HG02981 (cell line): ENCODE measurements at regions not wholly inside any gene's neighbourhood (a gene's known extent, or its start where the extent isn't known, plus 50 kb on each side); places are given as distances from the start of the nearest gene placed in this dataset.
"Not testable (repeated sequence)": the region's sequence is repeated elsewhere in the genome, so short reads cannot be mapped to it uniquely, and the experiment has no call there.

Experiments used
- ATAC-seq: cut with Tn5 transposase; IDR thresholded peaks from one replicate; pipeline ENCODE4 v1.9.1; 2021; ENCODE audit warnings: mild to moderate bottlenecking, moderate library complexity; ENCODE audit not compliant: unreplicated experiment

GRCh38 chr10:8173243-8173865 is 118.9 kb downstream of the GATA3 start:
- ATAC-seq = no peak

- ATAC-seq = no peak
Observed at GRCh38 chr10:8173866-8174243, 119.4 kb downstream of the GATA3 start.

DNA sequence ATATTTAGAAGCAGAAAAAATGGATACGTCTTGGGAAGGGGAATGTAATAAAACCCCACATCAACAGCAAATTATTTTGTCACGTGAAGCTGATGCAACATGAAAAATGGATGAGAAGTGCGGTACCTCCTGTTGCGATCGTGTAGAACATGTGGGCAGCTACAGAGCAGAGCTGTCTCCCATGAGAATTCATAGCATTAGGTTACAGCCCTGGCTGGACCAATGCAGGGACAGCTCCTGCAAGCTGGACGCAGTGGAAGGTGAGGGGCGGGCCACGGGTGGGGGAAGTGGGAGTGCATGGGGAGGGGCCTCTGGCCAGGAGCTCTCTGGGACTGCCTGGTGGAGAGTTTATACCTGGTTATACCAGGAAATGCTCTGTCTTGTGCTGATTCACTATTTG is 120.3 kb downstream of the GATA3 start:
- no peak for ATAC-seq

DNA sequence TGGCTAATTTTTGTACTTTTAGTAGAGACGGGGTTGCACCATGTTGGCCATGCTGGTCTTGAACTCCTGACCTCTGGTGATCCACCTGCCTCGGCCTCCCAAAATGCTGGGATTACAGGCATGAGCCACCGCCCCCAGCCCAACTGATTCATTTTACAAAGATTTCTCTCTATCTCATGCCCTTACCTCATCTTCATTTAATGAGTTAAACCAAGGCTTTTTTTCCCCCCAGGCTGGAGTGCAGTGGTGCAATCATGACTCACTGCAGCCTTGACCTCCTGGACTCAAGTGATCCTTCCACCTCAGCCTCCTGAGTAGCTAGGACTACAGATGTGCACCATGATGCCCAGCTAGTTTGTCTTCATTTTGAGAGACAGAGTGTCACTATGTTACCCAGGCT is 123.0 kb downstream of the GATA3 start:
- ATAC-seq = not testable (repeated sequence)

- not testable (repeated sequence) for ATAC-seq
Observed at GRCh38 chr10:8179773-8180172, 125.3 kb downstream of the GATA3 start.

DNA sequence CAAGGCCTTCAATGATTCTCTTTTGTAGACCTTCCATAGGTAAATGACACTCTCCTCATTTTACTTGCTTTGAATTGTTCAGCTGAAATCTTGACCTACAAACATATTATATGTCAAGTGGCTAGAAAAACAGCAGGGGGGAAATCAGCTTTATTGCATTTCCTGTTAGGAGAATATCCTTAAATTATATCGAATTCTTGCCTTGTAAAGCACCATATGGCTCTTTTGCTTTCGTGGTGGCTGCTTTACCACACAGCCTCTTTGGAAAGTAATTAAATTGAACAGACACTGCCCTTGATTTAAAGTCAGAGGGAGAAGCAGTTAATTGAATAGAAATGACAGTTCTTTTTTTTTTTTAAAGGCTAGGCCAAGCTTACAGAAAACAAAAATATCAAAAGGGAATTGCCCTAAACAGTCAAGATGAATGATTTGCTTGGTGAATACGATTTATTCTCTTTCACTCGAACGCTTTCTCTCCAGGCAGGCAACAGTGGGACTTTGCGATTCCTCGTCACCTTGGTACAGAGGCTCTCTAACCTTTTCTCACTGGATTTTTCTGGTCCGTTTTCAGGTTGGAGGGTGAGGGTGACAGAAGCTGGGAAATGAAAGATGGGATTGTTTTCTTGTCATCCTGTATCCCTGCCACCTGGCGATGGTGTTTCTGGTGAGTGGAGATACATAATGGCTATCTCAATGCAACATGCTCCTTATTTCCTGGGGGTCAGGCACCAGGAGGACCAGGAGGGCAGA is 126.0 kb downstream of the GATA3 start:
- no peak for ATAC-seq

DNA sequence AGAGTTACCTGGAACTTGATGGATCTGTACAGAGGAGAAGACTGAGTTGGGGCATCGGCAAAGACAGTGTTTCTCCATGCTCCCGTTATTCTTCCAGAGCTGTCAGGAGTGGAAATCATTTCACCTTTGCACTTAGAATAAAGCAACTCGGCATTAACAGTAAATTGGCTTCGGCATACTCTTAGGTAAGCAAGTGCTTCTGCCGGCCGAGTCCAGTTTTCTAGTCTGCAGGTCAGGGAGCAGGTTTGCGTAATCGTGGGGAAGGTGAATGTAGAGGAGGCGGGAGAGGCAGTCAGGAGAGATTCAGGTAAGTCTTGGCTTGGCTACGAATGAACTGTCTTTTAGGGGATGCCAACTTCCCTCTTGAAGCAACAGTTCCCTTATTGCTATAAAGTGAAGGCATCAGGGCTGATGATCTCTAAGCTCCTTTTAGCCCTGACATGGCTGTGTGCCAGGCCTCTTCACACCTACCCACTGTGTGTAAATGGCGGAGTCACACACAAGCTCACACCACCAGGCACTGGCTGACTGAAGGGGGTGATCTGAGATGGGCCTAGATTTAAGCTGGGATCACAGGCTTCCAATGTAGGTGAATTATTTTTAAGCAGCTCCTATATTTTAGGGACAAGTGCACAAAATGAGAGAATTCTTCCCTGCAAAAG is 127.1 kb downstream of the GATA3 start:
- ATAC-seq = no peak

- no peak for ATAC-seq
Observed at GRCh38 chr10:8182806-8183205, 128.3 kb downstream of the GATA3 start.

DNA sequence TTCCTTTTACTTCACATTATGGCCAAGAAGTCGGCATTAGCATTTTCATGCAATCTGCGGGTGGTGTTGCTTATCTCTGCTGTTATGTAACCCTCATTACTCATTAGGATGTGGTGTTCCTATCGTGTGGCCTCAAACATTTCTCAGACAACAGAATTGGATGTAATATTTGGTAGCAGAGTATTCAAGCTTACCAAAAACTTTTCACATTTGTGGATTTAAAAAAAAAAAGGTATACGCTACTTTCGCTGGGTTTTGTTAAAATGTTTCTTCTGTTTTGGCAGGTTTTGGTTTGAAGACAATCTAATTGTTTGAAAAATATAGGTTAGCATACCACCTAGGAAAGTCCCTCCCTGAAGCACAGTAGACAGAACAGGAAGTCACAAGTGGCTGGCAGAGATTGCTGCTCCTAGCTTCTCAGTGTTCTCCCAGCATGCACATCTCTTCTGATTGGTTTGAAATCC is 128.8 kb downstream of the GATA3 start:
- ATAC-seq = no peak

DNA sequence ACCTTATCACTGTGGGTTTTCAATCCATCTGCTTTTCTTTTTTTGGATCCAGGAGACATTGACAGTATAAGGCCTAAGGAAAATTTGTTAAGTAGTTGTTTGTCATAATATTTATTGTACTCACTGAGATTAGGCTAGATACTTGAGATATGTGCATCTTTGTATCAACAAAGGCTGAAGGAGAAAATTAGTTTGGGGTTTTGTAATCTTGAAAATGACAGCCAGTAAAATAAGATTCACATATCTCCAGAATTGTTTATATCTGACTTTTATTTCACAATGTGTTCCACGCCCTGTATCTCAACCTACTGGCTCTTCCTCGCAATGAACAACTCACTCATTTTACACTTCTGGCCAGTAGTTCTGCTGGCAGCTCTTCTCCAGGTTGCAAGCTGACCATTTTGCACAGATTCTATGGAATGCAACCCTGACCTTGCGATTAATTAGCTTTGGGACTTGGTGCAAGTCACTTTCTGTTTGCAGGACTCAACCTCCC is 132.7 kb downstream of the GATA3 start:
- ATAC-seq = no peak

DNA sequence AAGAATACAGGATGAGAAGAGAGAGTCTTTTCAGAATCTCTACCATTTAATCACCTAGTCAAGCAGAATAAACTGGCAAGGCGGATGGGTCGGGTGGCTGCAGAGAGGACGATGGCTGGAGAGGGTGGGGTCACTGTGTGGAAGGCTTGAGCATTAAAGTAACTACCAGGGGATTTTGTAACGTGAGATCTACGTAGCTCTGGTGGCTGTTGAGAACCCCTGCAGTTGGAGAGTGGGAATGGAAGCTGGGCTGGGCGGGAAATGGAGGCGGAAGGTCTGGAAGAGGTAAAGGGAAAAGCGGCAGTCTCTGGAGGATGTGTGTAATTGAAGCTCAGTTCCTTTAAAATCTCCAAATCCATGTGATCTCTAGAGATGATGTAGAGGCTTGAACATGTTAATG is 135.0 kb downstream of the GATA3 start:
- ATAC-seq = no peak

DNA sequence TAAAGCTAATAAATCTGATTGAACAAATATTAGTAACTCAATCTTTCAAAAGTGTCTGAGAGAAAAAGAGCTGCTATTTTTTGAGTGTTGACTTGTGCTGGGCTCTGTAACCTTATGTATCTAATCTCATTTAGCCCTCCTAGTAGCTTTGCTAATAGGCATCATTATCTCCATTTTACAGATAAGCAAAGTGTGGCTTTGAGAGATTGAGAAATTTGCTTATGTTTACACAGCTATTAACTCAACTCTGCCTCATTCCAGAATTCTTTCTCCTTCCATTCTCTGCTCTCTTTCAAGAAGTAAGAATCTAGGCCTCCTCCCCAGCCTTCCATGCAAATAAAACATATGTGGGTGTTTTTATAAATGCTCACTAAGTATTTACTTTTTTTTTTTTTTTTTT is 137.8 kb downstream of the GATA3 start:
- ATAC-seq = no peak

- no peak for ATAC-seq
Observed at GRCh38 chr10:8193546-8193945, 139.1 kb downstream of the GATA3 start.

DNA sequence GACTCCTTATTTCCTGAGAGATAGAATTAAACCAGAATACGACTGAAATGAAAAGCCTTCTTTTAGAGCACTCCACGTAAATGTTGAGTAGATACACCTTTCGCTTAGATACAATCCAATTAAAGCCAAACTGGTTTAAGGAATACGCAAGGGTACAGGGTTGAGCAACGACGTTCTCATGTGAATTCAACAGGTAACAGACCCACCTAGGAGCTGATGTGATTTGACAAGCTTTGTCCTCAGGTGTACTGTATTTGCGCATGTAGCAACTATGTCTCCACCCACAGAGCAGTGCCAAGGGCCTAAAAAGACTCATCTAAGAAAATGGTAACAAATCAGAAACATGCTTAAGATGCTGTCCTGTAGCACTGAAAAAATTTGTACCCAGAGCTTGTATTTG is 139.6 kb downstream of the GATA3 start:
- no peak for ATAC-seq

- no peak for ATAC-seq
Observed at GRCh38 chr10:8206882-8207281, 152.4 kb downstream of the GATA3 start.

DNA sequence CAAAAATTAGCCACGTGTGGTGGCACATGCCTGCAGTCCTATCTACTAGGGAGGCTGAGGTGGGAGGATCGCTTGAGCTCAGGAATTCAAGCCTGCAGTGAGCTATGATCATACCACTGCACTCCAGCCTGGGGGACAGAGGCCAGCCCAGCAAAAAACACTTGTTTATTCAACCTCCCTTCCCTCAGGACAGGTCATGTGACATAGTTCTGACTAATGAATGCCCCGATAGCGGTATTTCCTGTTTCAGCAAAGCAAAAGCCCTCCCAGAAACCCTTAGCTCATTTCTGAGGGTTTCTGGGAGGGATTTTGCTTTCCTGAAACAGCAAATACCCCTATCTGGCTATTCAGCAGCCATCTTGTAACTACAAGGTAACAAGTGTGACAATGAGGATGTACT is 157.1 kb downstream of the GATA3 start:
- ATAC-seq = no peak

DNA sequence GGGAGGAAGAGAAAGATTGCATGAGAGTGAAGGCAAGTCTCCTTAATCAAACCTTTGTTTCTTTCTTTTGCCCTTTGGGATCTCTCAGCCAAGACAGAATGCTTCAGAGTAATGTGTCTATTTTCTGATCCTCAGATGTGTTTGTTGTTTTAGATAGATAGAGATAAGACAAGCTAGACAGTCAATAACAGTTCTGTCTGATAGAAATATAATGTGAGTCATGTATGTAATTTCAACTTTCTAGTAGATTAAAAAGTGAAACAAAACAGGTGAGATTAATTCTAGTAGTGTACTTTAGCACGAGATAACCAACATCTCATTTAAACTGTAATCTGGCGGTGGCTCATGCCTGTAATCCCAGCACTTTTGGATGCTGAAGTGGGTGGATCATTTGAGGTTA is 159.2 kb downstream of the GATA3 start:
- ATAC-seq = no peak

- no peak for ATAC-seq
Observed at GRCh38 chr10:8214587-8214986, 160.1 kb downstream of the GATA3 start.

DNA sequence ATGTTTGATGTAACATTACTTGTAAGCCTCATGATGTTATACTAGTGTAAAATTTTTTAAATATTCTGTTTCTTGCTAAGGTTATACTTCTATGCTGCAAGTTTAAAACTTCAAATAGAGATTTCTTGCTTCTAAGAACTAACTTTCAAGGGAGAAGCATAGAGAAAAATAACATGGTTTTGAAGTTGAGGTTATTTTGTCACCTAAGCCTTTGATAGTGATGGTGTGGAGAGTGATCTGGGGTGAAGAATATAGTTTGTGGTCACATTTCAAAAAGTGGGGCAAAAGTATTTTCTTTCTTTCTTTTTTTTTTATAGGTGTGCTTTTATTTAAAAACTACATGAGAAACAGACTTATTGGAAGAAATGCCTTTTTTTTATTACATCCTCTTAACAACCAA is 162.4 kb downstream of the GATA3 start:
- ATAC-seq = no peak

DNA sequence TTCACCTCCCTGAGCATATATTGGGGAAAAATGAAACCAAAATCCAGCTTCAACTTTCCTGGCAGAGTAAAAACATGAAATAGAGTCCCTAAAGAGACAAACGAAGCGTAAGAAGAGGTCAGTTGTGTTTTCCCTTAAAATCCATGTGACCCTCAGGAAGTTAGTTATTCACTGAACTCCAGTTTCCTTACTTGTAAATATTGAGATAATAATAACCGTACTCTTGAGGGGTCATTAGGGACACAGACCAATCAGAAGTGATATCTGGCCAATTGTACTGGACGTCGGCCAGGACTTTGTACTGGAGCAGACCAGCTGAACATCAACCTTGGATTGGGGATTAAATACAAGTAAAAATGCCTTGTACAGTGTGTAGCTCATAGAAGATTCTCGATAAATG is 167.0 kb downstream of the GATA3 start:
- no peak for ATAC-seq

- ATAC-seq = no peak
Observed at GRCh38 chr10:8224591-8224990, 170.1 kb downstream of the GATA3 start.

GRCh38 chr10:8225187-8225586 is 170.7 kb downstream of the GATA3 start:
- ATAC-seq = no peak
